NCI-H2029 (cell line): ENCODE measurements at regions not wholly inside any gene's neighbourhood (a gene's known extent, or its start where the extent isn't known, plus 50 kb on each side); places are given as distances from the start of the nearest gene placed in this dataset.

Experiments used
- DNase-seq: peaks from one replicate; lab custom pipeline; 2025; lab: John Stamatoyannopoulos, UW

- no peak for DNase-seq
These were observed 532.3 kb upstream of the MMS22L start for GRCh38 chr6:97815301-97815812.

- no peak for DNase-seq
These were observed 533.5 kb upstream of the MMS22L start for GRCh38 chr6:97816526-97816925.

GRCh38 chr6:97819710-97820109 lies 536.7 kb upstream of the MMS22L start:
- no peak for DNase-seq

- DNase-seq, result no peak
These were observed 537.4 kb upstream of the MMS22L start for GRCh38 chr6:97820400-97820799.

- no peak for DNase-seq
These were observed 539.6 kb upstream of the MMS22L start for GRCh38 chr6:97822632-97823031.

GRCh38 chr6:97841763-97842162 lies 558.7 kb upstream of the MMS22L start:
- no peak for DNase-seq

- DNase-seq, result no peak
These were observed 559.5 kb upstream of the MMS22L start for GRCh38 chr6:97842521-97842920.

- no peak for DNase-seq
These were observed 566.4 kb upstream of the MMS22L start for GRCh38 chr6:97849390-97849789.

- DNase-seq, result no peak
These were observed 567.6 kb upstream of the MMS22L start for GRCh38 chr6:97850458-97851212.

- no peak for DNase-seq
These were observed 580.7 kb upstream of the MMS22L start for GRCh38 chr6:97863697-97864096.

- DNase-seq, result no peak
These were observed 581.4 kb upstream of the MMS22L start for GRCh38 chr6:97864366-97864765.

- no peak for DNase-seq
These were observed 581.8 kb upstream of the MMS22L start for GRCh38 chr6:97864826-97865225.

- DNase-seq, result no peak
These were observed 582.6 kb upstream of the MMS22L start for GRCh38 chr6:97865612-97866011.

- DNase-seq, result no peak
These were observed 583.6 kb upstream of the MMS22L start for GRCh38 chr6:97866616-97867015.

GRCh38 chr6:97867177-97867576 lies 584.2 kb upstream of the MMS22L start:
- no peak for DNase-seq

GRCh38 chr6:97870273-97870672 lies 587.3 kb upstream of the MMS22L start:
- no peak for DNase-seq

- no peak for DNase-seq
These were observed 593.7 kb upstream of the MMS22L start for GRCh38 chr6:97876711-97877110.

GRCh38 chr6:97882755-97883154 lies 599.7 kb upstream of the MMS22L start:
- no peak for DNase-seq

GRCh38 chr6:97885325-97885724 lies 602.3 kb upstream of the MMS22L start:
- DNase-seq, result no peak

- no peak for DNase-seq
These were observed 602.8 kb upstream of the MMS22L start for GRCh38 chr6:97885828-97886227.

- DNase-seq, result no peak
These were observed 618.5 kb upstream of the MMS22L start for GRCh38 chr6:97901531-97901930.

GRCh38 chr6:97909380-97909779 lies 626.4 kb upstream of the MMS22L start:
- DNase-seq, result no peak

GRCh38 chr6:97913721-97914120 lies 630.7 kb upstream of the MMS22L start:
- DNase-seq, result no peak

GRCh38 chr6:97914912-97915311 lies 631.9 kb upstream of the MMS22L start:
- DNase-seq, result no peak
